Parathyroid adenoma (tissue), 2 donors: ENCODE measurements at regions not wholly inside any gene's neighbourhood (a gene's known extent, or its start where the extent isn't known, plus 50 kb on each side); places are given as distances from the start of the nearest gene placed in this dataset.

Experiments
- H2AFZ ChIP-seq: fragments of 300-600 bp; sonication (generic); one replicate; pipeline ENCODE4 v1.7.0; 2017; ENCODE audit warnings: antibody characterized with exemption, mild to moderate bottlenecking
- H3K27ac ChIP-seq: fragments of 300-600 bp; sonication (generic); one replicate; pipeline ENCODE4 v1.7.0; 2017
- H3K27me3 ChIP-seq: fragments of 300-600 bp; sonication (generic); one replicate; pipeline ENCODE4 v1.7.0; 2017; ENCODE audit warnings: low read length; ENCODE audit not compliant: control insufficient read depth, insufficient read depth
- H3K36me3 ChIP-seq: fragments of 300-600 bp; sonication (generic); one replicate; pipeline ENCODE4 v1.7.0; 2017; ENCODE audit warnings: low read length; ENCODE audit not compliant: control insufficient read depth, insufficient read depth
- H3K4me1 ChIP-seq: fragments of 300-600 bp; sonication (generic); one replicate; pipeline ENCODE4 v1.7.0; 2017; ENCODE audit warnings: control low read depth
- H3K4me2 ChIP-seq: fragments of 300-600 bp; sonication (generic); one replicate; pipeline ENCODE4 v1.7.0; 2017; ENCODE audit warnings: low read length
- H3K4me3 ChIP-seq: fragments of 300-600 bp; sonication (generic); one replicate; pipeline ENCODE4 v1.7.0; 2017; ENCODE audit warnings: low read depth, low read length
- H3K79me2 ChIP-seq: fragments of 300-600 bp; sonication (generic); one replicate; pipeline ENCODE4 v1.7.0; 2017; ENCODE audit warnings: control low read depth
- H3K9ac ChIP-seq: fragments of 300-600 bp; sonication (generic); one replicate; pipeline ENCODE4 v1.7.0; 2017; ENCODE audit warnings: mild to moderate bottlenecking
- H3K9me3 ChIP-seq: fragments of 300-600 bp; sonication (generic); one replicate; pipeline ENCODE4 v1.7.0; 2017; ENCODE audit warnings: low read length; ENCODE audit not compliant: control insufficient read depth
- CTCF ChIP-seq: fragments of 300-600 bp; sonication (generic); IDR thresholded peaks from one replicate; pipeline ENCODE4 v1.7.0; 2017; ENCODE audit warnings: antibody characterized with exemption, mild to moderate bottlenecking
- donor health status: primary hyperparathyroidism.

GRCh38 chr2:60052601-60053000, 500.9 kb downstream of the BCL11A start:
- no peak overlapping the region for H3K4me2 ChIP-seq
- no peak overlapping the region for H3K27ac ChIP-seq
- no peak overlapping the region for H3K9ac ChIP-seq
- no peak for TF ChIP-seq CTCF
- H3K79me2 ChIP-seq, result no peaks in the 10 kb centered on the region
- H3K36me3 ChIP-seq, result no peaks in the 10 kb centered on the region
- no peaks in the 10 kb centered on the region for H3K4me1 ChIP-seq
- H3K4me3 ChIP-seq, result no peak overlapping the region
- no peak overlapping the region for H2AFZ ChIP-seq
- H3K9me3 ChIP-seq, result no peaks in the 10 kb centered on the region
- H3K27me3 ChIP-seq, result no peaks in the 10 kb centered on the region

GRCh38 chr2:60051991-60052390, 501.5 kb downstream of the BCL11A start:
- no peak overlapping the region for H2AFZ ChIP-seq
- H3K9ac ChIP-seq, result no peak overlapping the region
- no peak overlapping the region for H3K4me2 ChIP-seq
- no peak overlapping the region for H3K4me3 ChIP-seq
- H3K36me3 ChIP-seq, result no peaks in the 10 kb centered on the region
- no peaks in the 10 kb centered on the region for H3K4me1 ChIP-seq
- no peak overlapping the region for H3K27ac ChIP-seq
- H3K79me2 ChIP-seq, result no peaks in the 10 kb centered on the region
- H3K9me3 ChIP-seq, result no peaks in the 10 kb centered on the region
- no peak for TF ChIP-seq CTCF
- H3K27me3 ChIP-seq, result no peaks in the 10 kb centered on the region

GRCh38 chr2:60047944-60048525, 505.4 kb downstream of the BCL11A start:
- H3K36me3 ChIP-seq, result no peaks in the 10 kb centered on the region
- no peak overlapping the region for H3K9ac ChIP-seq
- TF ChIP-seq CTCF, result no peak
- H3K27me3 ChIP-seq, result no peaks in the 10 kb centered on the region
- H3K27ac ChIP-seq, result no peak overlapping the region
- no peaks in the 10 kb centered on the region for H3K79me2 ChIP-seq
- H3K4me3 ChIP-seq, result no peak overlapping the region
- H3K9me3 ChIP-seq, result no peaks in the 10 kb centered on the region
- H3K4me2 ChIP-seq, result no peak overlapping the region
- H3K4me1 ChIP-seq, result no peaks in the 10 kb centered on the region
- no peak overlapping the region for H2AFZ ChIP-seq

- TF ChIP-seq CTCF, result no peak
- Histone ChIP-seq H3K4me3 (no peak overlapping the region), H3K9ac (no peak overlapping the region), H3K4me1 (no peaks in the 10 kb centered on the region), H3K79me2 (no peaks in the 10 kb centered on the region), H3K27me3 (no peaks in the 10 kb centered on the region), H3K27ac (no peak overlapping the region), H2AFZ (no peak overlapping the region), H3K36me3 (no peaks in the 10 kb centered on the region), H3K4me2 (no peak overlapping the region), H3K9me3 (no peaks in the 10 kb centered on the region)
These were observed 506.1 kb downstream of the BCL11A start for GRCh38 chr2:60047347-60047746.

GRCh38 chr2:60046529-60046928, 506.9 kb downstream of the BCL11A start:
- TF ChIP-seq CTCF, result no peak
- H3K9ac ChIP-seq, result no peak overlapping the region
- H3K27ac ChIP-seq, result no peak overlapping the region
- no peak overlapping the region for H3K4me3 ChIP-seq
- H3K36me3 ChIP-seq, result no peaks in the 10 kb centered on the region
- H3K79me2 ChIP-seq, result no peaks in the 10 kb centered on the region
- no peak overlapping the region for H2AFZ ChIP-seq
- H3K4me2 ChIP-seq, result no peak overlapping the region
- H3K27me3 ChIP-seq, result no peaks in the 10 kb centered on the region
- H3K4me1 ChIP-seq, result no peaks in the 10 kb centered on the region
- no peaks in the 10 kb centered on the region for H3K9me3 ChIP-seq
